Kidney (tissue), 13 donors: ENCODE measurements at regions not wholly inside any gene's neighbourhood (a gene's known extent, or its start where the extent isn't known, plus 50 kb on each side); places are given as distances from the start of the nearest gene placed in this dataset.

ENCODE experiments used
- DNase-seq, 5 donors: peaks; one replicate each; pipeline ENCODE4 v3.0.0-alpha.2; 2013 to 2020
- FAIRE-seq: peaks from 2 replicates; lab custom pipeline; 2012; peaks lifted over from hg19 to GRCh38; lab: Jason Lieb, UNC
- H3K27ac ChIP-seq, 2 donors: one replicate each; pipeline ENCODE4 v1.7.0; 2013; ENCODE audit warnings: low read depth in 2 of 2, low read length in 2 of 2, inconsistent platforms in 1 of 2
- H3K27me3 ChIP-seq: one replicate; pipeline ENCODE4 v1.7.1; 2013; ENCODE audit warnings: low read length, inconsistent platforms; ENCODE audit not compliant: control insufficient read depth, insufficient read depth
- H3K36me3 ChIP-seq, 3 donors: one replicate each; pipeline versions ENCODE4 v1.7.0 to v1.7.1; 2013; ENCODE audit warnings: low read length in 3 of 3, control low read depth in 1 of 3, inconsistent platforms in 1 of 3; ENCODE audit not compliant: insufficient read depth in 3 of 3, control insufficient read depth in 2 of 3
- H3K4me1 ChIP-seq, 3 donors: one replicate each; pipeline versions ENCODE4 v1.7.0 to v1.7.1; 2013; ENCODE audit warnings: low read length in 3 of 3, inconsistent platforms in 1 of 3, low read depth in 1 of 3; ENCODE audit not compliant: control insufficient read depth in 2 of 3, insufficient read depth in 2 of 3
- H3K4me3 ChIP-seq, 3 donors: one replicate each; pipeline versions ENCODE4 v1.7.0 to v1.8.1; 2013; ENCODE audit warnings: low read length in 3 of 3, control low read depth in 1 of 3, inconsistent platforms in 1 of 3
- H3K9ac ChIP-seq, 3 donors: one replicate each; pipeline versions ENCODE4 v1.7.0 to v1.7.1; 2013; ENCODE audit warnings: low read length in 3 of 3, control low read depth in 1 of 3, inconsistent platforms in 1 of 3
- H3K9me3 ChIP-seq, 3 donors: one replicate each; pipeline versions ENCODE4 v1.7.0 to v1.7.1; 2013; ENCODE audit warnings: low read length in 3 of 3, control low read depth in 1 of 3, inconsistent platforms in 1 of 3; ENCODE audit not compliant: control insufficient read depth in 2 of 3, insufficient read depth in 1 of 3
- CTCF ChIP-seq: IDR thresholded peaks from 3 replicates; pipeline ENCODE4 v1.5.1; 2012; ENCODE audit warnings: mild to moderate bottlenecking, moderate library complexity, borderline replicate concordance; ENCODE audit not compliant: insufficient read depth; ENCODE audit errors: extremely low read depth
- intact Hi-C: fragments of 100-400 bp; cut with DNase I; formaldehyde crosslinking; loops from one replicate; pipeline ENCODE4 v1.11.1; 2022
- donor health status: control.
- donor health status: control.
- donor health status: control.
- donor health status: control.
- donor health status: control.
- donor health status: DM: yes; HTN: yes; CAD: no.
- donor health status: Normal renal cell carcinoma (clear cell type).

- FAIRE-seq, result no peak
- H3K27ac ChIP-seq, result no peak overlapping the region
Measured at GRCh38 chr6:133170602-133171001, 70.6 kb upstream of the EYA4 start.

GRCh38 chr6:133171989-133172604 lies 69.1 kb upstream of the EYA4 start:
- Histone ChIP-seq H3K9me3 (no peaks in the 10 kb centered on the region), H3K9ac (no peak overlapping the region), H3K36me3 (no peaks in the 10 kb centered on the region), H3K27ac (no peak overlapping the region), H3K4me1 (no peaks in the 10 kb centered on the region), H3K27me3 (no peaks in the 10 kb centered on the region), H3K4me3 (no peak overlapping the region)
- DNase-seq (no peak), FAIRE-seq (no peak)
- intact Hi-C loops, result no loop called here
- no peak for TF ChIP-seq CTCF

More at GRCh38 chr6:133170602-133171001, 70.6 kb upstream of the EYA4 start:
- DNase-seq, result no peak
- intact Hi-C loops, result no loop called here
- no peaks in the 10 kb centered on the region for H3K36me3 ChIP-seq
- no peak overlapping the region for H3K4me3 ChIP-seq
- TF ChIP-seq CTCF, result no peak
- no peaks in the 10 kb centered on the region for H3K9me3 ChIP-seq
- no peaks in the 10 kb centered on the region for H3K27me3 ChIP-seq
- H3K4me1 ChIP-seq, result no peaks in the 10 kb centered on the region
- H3K9ac ChIP-seq, result no peak overlapping the region

- FAIRE-seq, result no peak
- H3K9ac ChIP-seq, result no peak overlapping the region
Measured at GRCh38 chr6:133173276-133173675, 67.9 kb upstream of the EYA4 start.

More at GRCh38 chr6:133173276-133173675, 67.9 kb upstream of the EYA4 start:
- H3K4me3 ChIP-seq, result no peak overlapping the region
- H3K27me3 ChIP-seq, result no peaks in the 10 kb centered on the region
- no peak for TF ChIP-seq CTCF
- DNase-seq, result no peak
- H3K4me1 ChIP-seq, result no peaks in the 10 kb centered on the region
- H3K9me3 ChIP-seq, result no peaks in the 10 kb centered on the region
- intact Hi-C loops, result no loop called here
- H3K27ac ChIP-seq, result no peak overlapping the region
- H3K36me3 ChIP-seq, result no peaks in the 10 kb centered on the region
